GM18868 (cell line): ENCODE measurements at regions not wholly inside any gene's neighbourhood (a gene's known extent, or its start where the extent isn't known, plus 50 kb on each side); places are given as distances from the start of the nearest gene placed in this dataset.

Source experiments
- ATAC-seq: cut with Tn5 transposase; IDR thresholded peaks from one replicate; pipeline ENCODE4 v1.9.1; 2021; ENCODE audit warnings: mild to moderate bottlenecking, moderate library complexity; ENCODE audit not compliant: unreplicated experiment

- peak; percentile 13 for ATAC-seq
These were observed 51.5 kb downstream of the IRAG1 start for GRCh38 chr11:10641912-10642697.

GRCh38 chr11:10641177-10641911, 52.2 kb downstream of the IRAG1 start:
- ATAC-seq = peak; percentile 91

DNA sequence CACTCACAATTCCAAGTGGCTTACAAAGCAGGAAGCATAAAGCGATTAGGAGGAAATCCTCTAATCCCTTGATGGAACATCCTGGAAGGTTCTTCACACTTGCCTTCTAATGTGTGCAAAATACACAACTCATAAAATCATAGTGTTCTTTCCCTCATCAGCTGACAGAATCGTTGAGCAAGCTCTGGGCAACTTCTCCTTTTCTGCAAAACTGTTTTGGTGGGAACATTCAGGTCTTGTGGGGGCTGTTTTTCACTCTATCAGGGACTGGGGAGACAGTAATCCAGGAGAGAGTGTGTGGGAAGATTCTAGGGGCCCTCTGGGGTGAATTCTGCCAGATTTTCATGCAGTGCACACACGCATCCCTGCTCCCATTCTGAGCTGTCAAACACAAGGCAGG, 53.2 kb downstream of the IRAG1 start:
- ATAC-seq = no peak

- ATAC-seq = no peak
These were observed 54.2 kb downstream of the IRAG1 start for GRCh38 chr11:10639350-10639749.

- no peak for ATAC-seq
These were observed 55.1 kb downstream of the IRAG1 start for GRCh38 chr11:10638316-10638925.

DNA sequence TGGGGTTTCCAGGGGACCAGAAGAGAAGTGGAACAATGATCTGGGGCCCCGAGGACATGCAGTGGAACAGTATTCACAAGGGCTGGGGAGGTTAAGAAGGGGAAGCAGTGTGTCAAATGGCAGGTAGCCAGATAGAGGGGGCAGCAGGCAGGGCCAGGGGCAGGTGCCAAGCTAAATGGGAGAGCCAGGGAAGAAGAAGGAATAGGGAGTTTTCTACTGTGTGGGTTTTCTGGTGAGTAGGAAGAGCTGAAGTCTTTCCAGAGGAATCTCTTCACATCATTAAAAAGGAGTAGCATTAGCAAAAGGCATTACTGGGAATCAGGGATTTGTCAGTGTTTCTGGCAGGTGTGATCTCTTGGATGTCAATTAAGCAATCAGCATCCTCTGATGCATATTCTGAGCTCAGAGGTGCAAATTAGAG, 55.8 kb downstream of the IRAG1 start:
- no peak for ATAC-seq

DNA sequence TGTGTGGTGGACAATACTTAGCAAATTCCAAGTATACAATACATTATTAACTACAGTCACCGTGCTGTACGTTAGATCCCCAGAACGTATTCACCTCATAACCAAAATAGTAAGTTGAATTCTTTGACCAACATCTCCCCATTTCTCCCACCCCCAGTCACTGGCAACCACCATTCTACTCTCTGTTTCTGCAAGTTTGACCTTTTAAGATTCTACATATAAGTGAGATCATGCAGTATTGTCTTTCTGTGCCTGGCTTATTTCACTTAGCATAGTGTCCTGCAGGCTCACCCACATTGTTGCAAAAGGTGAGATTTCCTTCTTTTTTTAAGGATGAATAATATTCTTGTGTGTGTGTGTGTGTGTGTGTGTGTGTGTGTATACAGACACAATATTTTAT, 59.1 kb downstream of the IRAG1 start:
- ATAC-seq = no peak

DNA sequence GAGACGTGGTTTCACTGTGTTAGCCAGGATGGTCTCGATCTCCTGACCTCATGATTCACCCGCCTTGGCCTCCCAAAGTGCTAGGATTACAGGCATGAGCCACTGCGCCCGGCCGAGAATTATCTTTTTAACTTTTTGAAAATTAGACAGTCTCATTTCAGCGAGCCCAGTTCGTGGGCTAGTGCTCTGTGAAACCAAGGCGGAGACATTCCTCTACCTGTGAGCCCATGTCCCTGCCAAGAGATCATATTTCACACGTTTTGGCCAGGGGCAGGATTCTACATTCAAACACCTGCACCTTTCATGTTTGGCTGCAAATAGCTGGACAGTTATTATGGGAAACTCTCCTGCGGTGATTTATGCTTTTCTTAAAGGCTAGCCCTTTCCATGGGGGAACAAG, 60.3 kb downstream of the IRAG1 start:
- no peak for ATAC-seq

- ATAC-seq = no peak
These were observed 61.1 kb downstream of the IRAG1 start for GRCh38 chr11:10632483-10632882.

- ATAC-seq = no peak
These were observed 61.8 kb downstream of the IRAG1 start for GRCh38 chr11:10631761-10632160.

- no peak for ATAC-seq
These were observed 61.0 kb upstream of the LYVE1 start for GRCh38 chr11:10629411-10630002.

- ATAC-seq = no peak
These were observed 60.2 kb upstream of the LYVE1 start for GRCh38 chr11:10628508-10629236.

DNA sequence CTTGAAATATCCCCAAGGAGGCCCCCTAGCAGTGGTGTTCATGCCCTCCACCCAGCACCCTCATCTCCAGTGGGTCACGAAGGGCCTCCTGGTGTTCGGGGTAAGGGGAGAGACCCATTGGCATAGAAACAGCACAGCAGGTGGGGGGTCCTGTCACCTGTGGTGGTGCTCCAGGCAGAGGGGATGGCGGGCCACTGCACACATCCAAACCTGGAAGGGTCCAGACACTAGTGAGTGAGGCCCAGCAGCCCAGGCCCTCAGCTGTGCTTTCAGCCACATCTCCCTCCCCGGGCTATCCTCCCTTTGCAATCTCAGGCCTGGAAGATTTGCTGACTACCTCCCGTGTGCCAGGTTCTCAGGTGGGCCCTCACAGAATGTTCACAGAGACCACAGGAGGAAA, 59.4 kb upstream of the LYVE1 start:
- no peak for ATAC-seq

DNA sequence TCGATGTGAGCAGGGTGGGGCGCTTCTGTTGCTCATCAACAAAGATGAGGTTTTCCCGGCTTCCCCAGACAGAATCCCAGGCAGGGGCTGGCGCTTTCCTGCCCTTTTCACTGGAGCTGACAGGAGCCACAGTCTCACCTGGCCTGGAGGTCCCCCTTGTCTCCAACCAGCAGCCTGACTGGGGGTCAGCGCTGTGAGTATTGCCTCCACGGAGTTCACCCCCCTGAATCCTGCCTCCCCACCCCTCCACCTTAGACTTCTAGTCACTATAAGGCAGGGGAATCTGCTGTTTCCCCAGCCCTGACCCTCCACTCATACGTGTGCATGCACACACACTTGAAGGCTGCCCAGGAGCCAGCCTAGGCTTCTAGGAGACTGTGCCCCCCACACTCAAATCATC, 58.8 kb upstream of the LYVE1 start:
- no peak for ATAC-seq

- no peak for ATAC-seq
These were observed 57.5 kb upstream of the LYVE1 start for GRCh38 chr11:10625982-10626311.

GRCh38 chr11:10625281-10625981, 57.0 kb upstream of the LYVE1 start:
- no peak for ATAC-seq

DNA sequence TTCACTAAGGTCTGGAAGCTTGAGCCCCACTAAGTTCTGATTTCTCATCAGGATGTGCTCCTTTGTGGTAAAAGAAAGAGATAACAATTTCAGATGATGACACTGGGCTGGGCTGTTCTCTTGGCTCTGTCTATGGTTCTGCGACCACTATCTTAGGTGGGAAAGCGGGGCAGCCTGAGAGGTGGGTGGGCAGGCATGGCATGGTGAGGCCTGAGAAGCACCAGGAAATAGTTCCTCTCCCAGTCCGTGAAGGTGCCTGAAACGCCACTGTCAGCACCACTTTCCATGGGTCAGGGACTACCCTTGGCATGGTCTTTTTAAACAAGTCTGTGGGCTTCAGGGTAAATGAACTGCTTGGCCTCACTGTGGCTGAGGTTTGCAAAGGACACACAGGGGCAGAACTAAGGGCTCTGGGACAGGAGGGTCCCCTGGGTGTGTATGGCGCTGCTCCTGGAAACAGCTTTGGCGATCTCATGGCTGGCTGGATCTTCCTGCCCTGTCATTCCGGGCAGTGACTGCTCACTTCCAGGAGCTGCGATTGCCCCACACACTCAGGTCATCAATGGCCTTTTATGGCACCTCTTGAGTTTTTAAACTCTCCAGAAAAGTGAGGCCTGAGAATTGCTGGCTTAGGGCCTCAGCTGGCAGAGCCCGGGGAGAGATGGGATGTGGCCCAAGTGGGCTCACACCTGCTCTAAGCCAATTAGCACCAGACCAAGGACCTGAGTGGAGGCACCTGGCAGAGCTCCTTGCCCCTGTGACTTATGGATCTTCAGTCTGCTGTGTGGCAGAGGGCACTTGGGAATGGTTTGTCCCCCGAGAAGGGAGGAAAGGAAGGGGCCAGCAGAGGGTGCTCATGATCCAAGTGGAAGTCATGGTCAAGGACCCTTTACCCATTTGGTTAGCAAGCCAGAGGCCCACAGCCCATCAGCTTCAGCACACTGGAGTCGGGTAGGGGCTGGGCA, 55.6 kb upstream of the LYVE1 start:
- no peak for ATAC-seq

DNA sequence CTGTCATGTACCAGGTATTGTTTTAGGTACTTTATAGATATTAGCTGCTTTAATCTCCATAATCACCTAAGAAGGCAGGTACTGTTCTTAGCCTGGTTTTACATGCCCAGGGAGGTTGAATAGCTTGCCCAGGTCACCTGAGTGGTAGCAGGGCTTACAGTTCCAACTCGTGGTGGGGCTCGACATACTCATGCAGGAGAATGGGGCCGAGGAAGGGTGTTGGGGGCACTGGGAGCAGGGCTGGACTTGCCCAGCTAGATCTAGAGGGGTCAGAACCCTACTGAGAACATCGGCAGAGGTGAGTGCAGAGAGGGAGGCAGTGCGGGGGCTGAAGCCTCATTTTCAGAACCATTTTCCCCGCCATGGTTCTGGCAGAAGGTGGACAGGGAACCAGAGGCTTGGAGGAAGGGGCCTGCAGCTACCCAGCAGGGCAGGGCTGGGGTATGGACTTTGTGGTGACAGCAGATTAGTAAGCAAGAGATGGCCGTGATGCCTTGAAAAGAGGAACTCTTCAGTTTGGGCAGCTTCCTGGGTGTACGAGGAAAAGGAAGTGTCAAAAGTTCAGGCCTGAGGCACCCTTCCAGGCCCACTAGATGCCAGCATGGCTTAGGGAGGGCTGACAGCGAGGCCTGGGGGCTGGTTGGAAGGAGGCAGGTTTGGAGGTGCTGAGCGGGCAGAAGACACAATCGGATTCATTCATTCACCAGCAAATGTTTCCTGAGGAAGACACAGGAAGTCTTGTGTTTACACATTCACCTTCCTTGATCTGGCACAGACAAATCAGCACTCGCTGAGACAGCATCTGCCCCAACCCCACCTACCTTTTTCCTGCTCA, 54.7 kb upstream of the LYVE1 start:
- no peak for ATAC-seq
